HepG2 (cell line): ENCODE measurements at regions not wholly inside any gene's neighbourhood (a gene's known extent, or its start where the extent isn't known, plus 50 kb on each side); places are given as distances from the start of the nearest gene placed in this dataset.

Experiments used
- MYC ChIP-seq: sonication (generic); formaldehyde crosslinking; IDR thresholded peaks from 2 replicates; pipeline ENCODE4 v1.9.0; 2021; ENCODE audit warnings: missing genetic modification reagents, borderline replicate concordance
- SMAD9 ChIP-seq: sonication (generic); formaldehyde crosslinking; IDR thresholded peaks from 2 replicates; pipeline ENCODE4 v1.5.1; 2020; ENCODE audit warnings: mild to moderate bottlenecking, missing genetic modification reagents

DNA sequence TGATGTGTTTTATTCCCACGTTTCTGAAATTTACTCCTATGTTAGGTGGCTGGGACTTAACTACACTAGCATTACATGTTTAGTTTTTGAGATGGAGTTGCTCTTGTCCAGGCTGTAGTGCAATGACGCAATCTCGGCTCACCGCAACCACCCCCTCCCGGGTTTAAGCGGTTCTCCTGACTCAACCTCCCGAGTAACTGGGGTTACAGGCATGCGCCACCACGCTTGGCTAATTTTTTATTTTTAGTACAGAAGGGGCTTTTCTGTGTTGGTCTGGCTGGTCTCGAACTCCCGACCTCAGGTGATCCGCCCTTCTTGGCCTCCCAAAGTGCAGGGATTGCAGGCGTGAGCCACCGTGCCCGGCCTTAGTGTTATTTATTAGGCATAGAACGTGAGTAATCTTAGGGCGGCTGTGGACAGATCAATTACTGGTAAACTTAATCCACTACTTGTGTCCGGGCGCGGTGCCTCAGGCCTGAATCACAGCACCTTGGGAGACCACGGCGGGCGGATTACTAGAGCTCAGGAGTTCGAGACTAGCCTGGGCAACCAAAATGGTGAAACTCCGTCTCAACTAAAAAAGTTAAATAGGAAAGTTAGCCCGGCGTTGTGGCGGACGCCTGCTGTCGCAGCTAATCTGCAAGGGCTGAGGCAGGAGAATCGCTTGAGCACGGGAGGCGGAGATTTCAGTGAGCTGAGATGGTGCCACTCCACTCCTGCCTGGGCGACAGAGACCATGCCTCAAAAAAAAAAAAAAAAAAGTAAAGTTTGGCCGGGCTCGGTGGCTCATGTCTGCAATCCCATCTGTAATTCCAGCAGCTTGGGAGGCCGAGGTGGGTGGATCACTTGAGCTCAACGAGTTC, 123.7 kb upstream of the BTN3A2 start:
- TF ChIP-seq SMAD9 (CRISPR knock-in tag) (no peak), MYC (CRISPR knock-in tag) (no peak)
